NCI-H2171 treated with DMSO at 0.1 percent for 48 hours (cell line): ENCODE measurements at regions not wholly inside any gene's neighbourhood (a gene's known extent, or its start where the extent isn't known, plus 50 kb on each side); places are given as distances from the start of the nearest gene placed in this dataset.

Experiments used
- DNase-seq: peaks from one replicate; lab custom pipeline; 2025; lab: John Stamatoyannopoulos, UW

- no peak for DNase-seq
Measured at GRCh38 chr5:38029397-38030065, 189.7 kb upstream of the GDNF start.

DNA sequence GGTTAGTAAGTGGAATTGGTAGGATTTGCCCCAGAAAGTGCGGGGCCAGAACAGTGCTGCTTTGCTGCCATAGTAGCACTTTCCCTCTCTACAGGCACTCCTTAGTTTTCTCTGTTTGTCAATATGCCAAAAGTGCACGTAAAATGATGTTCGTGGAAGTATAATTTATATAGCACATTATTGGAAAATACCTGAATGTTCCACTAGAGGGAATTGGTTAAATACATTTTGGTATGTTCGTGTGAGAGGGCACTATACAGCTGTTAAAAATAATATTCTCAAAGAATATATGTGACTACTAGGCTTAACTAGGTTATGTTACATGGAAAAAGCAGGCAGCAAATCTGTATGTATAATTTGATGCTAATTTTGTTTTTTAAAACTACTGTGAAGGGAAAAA is 184.0 kb upstream of the GDNF start:
- DNase-seq = no peak

DNA sequence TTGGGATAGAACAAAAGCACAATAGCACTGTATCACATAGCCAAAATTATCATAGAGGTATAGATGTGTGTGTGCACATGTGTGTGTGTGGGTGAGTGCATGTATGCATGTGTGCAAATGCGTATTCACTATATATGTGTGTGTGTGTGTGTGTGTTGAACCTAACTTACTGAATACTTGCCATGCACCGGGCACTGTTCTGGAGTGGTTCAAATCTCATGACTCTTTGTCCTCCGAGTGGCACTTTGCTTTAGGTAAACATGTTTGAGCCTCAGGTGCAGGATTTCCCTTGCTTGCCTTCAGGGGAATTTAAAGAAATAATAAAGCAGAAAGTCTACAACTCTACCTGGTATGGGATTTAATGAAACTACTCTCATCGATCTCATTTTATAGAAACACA is 183.5 kb upstream of the GDNF start:
- no peak for DNase-seq

GRCh38 chr5:38022631-38023030 is 182.8 kb upstream of the GDNF start:
- DNase-seq = no peak

DNA sequence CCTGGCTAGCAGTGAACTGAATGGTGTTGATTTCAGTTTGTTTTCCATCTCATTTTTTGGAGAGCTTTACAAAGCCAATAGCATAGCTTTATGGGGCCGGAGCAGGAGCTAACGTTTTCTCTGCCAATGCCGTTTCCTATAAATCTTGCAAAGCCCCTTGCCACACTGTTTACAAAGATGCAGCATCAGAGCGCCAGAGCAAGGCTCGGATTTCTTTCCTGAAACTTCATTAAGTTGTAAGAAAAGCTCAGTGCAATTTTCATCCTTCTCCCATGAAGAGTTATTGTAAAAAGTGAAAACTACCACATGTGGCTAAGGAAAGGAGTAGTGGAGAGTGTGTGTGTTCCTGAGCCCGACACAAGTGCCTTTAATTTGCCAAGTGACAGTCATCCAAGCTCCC is 178.2 kb upstream of the GDNF start:
- no peak for DNase-seq

- DNase-seq = peak; percentile 83
Measured at GRCh38 chr5:38013107-38013506, 173.3 kb upstream of the GDNF start.

DNA sequence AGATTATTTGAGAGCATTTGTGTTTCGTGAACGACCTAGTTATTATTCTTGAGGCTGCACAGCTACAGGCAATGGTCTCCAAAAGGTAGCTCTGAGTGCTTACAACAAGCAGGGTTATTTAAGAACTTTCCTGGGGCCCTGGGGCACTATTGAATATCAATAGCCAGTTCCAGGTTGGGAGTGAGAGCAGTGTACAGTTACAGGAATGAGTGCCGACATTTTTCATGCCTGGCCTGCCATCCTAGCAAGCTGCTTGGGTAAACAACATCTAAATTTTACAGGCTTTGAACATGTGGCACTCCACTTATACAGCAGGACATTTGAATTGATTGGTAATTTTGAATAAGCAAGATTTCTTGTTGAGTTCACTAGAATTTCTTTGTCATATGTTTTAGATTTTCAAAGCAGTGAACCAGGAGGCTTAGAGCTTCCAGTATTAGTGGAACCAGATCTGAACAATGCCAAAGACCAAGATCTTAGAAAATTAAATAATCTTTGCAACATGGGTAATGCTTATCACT is 171.9 kb upstream of the GDNF start:
- peak; percentile 98 for DNase-seq

- peak; percentile 68 for DNase-seq
Measured at GRCh38 chr5:38009749-38010358, 170.0 kb upstream of the GDNF start.

DNA sequence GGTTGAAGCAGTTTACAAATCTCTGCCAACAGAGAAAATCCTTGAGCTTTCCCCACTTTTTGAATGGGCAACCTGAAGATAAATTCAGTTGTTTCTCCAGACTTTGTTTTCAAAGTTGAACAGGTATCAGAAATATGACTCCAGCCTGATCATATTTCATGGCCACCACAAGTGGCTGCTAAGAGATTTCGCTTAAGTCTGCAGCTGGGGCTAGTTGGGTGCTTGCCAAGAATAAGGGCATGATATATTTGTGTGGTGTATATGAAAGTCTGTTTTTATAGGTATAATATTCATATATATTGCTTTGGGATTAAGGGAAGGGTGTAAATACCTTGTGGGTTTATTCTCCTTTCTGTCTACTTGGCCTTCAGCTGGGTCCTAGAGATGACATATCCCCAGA is 168.4 kb upstream of the GDNF start:
- DNase-seq = peak; percentile 97

- no peak for DNase-seq
Measured at GRCh38 chr5:37999593-37999992, 159.8 kb upstream of the GDNF start.

DNA sequence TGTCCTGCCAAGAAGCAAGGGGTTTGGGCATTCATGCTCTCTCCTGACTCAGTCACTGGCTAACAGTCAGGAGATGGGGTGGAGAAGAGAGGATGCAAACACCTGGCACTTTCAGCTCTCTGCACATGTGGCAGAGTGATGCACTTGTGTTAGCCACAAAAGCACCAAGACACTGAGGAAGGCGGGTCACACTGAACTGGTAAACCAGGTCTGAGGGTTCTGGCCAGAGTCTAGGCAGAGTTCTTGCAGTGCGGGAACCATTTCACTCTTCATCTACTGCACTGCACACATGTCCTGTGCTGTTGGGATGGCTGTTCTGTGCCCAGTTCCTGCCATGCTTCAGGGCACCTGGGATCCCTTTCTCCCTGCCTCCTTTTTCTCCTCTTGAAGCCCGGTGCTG is 157.1 kb upstream of the GDNF start:
- no peak for DNase-seq

GRCh38 chr5:37994729-37995128 is 154.9 kb upstream of the GDNF start:
- no peak for DNase-seq

DNA sequence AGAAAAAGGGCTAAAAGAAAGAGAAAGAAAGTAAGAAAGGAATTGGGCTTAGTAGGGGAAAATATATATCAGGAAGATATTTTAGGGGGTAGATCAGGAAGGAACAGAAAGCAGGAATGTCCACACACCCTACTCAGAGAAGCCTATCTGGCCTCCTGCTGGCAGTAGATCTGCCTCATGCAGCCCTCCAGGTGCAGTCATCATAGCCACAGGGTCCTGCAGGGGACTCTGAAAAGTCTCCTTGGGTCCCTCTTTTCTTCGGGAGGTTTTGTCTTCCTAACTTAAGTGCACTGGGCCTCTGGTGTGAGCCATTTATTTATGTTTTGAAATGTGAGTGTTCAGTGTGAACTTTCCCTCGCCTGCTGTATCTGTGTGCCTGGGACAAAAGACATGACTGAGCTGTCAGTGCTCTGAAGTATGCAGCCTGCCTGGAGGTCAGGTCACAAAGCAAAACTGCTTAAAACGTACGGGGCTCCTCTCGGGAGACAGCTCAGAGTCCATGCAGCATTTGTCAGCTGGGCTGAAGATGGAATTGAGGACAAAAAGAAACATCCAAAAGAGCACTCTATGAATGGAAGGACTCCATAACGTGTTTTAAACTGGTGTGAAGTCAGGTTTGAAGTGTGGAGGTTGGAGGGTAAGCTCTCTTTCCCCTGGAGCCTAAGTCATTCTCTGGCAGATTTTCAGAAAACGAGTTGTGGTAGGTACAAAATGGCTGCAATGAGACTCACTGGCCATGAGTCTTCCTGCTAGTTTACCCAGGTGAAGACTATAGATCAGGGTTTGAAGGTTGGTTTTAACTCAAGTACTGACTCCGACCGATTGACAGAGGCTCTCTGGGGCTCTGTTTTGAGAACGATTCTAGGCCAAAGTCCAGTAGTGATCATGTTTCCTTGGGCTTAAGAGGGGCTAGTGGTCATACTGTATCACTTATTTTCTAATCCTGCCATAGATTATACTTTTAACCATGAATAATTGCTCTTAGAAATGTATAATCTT is 151.8 kb upstream of the GDNF start:
- no peak for DNase-seq

- no peak for DNase-seq
Measured at GRCh38 chr5:37989884-37990283, 150.0 kb upstream of the GDNF start.

- DNase-seq = no peak
Measured at GRCh38 chr5:37988454-37989046, 148.7 kb upstream of the GDNF start.

GRCh38 chr5:37984300-37984699 is 144.5 kb upstream of the GDNF start:
- DNase-seq = no peak

DNA sequence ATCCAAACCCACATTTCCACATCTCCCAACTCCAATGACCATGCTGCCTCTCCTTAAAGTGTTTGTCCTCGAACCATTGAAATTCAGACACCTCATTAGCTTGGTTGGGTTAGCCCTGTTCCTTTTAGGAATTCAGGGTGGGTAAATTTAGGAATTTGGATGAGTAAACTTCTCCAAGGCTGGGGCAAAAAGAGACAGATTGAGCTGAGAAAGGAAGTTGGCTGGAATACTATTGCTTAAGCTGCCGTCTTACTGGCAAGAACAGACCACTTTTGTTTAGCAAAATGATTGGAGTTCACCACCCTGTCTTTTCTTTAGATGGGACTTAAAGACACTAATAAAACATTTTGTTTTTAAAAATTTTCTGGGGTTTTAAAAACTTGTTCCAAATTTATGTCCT is 143.6 kb upstream of the GDNF start:
- DNase-seq = no peak

DNA sequence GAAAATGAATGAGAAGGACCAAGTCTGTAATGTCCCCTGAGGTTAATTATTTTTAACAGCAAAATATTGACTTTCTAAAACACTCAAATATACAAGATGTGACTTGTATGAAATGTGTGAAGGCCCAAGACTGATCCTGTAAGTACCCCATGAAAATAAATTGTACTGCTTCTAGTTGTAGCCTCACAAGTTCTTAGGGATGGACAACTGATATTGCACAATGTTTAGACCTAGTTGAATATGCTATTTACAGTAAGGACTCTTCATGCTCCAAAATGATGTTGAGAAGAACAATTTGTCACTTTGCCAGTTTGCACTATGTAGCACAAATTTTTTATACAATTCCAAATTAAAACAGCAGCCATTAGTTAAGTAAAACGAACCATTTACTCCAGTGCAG is 139.7 kb upstream of the GDNF start:
- no peak for DNase-seq

- no peak for DNase-seq
Measured at GRCh38 chr5:37975531-37975930, 135.7 kb upstream of the GDNF start.

- peak; percentile 42 for DNase-seq
Measured at GRCh38 chr5:37971483-37972024, 131.7 kb upstream of the GDNF start.

DNA sequence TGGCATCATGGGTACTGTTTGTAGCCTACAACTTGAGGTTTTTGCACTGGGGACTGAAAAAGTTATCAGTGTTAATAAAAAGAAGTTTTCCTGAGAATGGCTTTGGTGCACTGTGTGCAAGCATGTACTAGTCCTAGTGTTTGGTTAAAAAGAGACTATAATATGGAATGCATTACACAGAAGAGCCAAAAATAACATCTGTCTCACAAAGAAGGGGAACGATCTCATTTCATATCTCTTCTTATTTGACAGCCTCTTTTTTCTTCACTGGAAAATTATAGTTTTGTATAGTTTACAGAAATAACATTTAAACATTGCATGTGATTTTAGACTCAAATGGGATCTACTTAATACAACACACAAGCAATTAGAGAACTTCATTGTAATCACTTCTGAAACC is 127.0 kb upstream of the GDNF start:
- DNase-seq = no peak

GRCh38 chr5:37966291-37966690 is 126.5 kb upstream of the GDNF start:
- no peak for DNase-seq
